Loucy (cell line): ENCODE measurements at regions not wholly inside any gene's neighbourhood (a gene's known extent, or its start where the extent isn't known, plus 50 kb on each side); places are given as distances from the start of the nearest gene placed in this dataset.

ENCODE experiments used
- H2AFZ ChIP-seq: fragments of 200-600 bp; sonication (generic); 2 replicates; pipeline ENCODE4 v1.6.0; 2016; ENCODE audit warnings: antibody characterized with exemption, mild to moderate bottlenecking, low read length, moderate library complexity
- H3F3A ChIP-seq: fragments of 200-600 bp; 2 replicates; pipeline ENCODE4 v1.6.0; 2016; ENCODE audit warnings: antibody characterized with exemption, low read depth, mild to moderate bottlenecking
- H3K27me3 ChIP-seq: fragments of 200-600 bp; sonication (generic); 2 replicates; pipeline ENCODE4 v1.6.1; 2014; ENCODE audit warnings: low read length, mild to moderate bottlenecking; ENCODE audit not compliant: insufficient read depth, poor library complexity, severe bottlenecking
- H3K36me3 ChIP-seq: fragments of 200-600 bp; sonication (generic); 2 replicates; pipeline ENCODE4 v1.6.1; 2016; ENCODE audit warnings: low read length; ENCODE audit not compliant: insufficient read depth
- H3K4me1 ChIP-seq: fragments of 200-600 bp; sonication (generic); 2 replicates; pipeline ENCODE4 v1.5.1; 2014; ENCODE audit warnings: low read length, mild to moderate bottlenecking; ENCODE audit not compliant: insufficient read depth, poor library complexity, severe bottlenecking
- H3K4me2 ChIP-seq: fragments of 200-600 bp; sonication (generic); 2 replicates; pipeline ENCODE4 v1.6.0; 2014; ENCODE audit warnings: antibody characterized with exemption, low read length, low read depth, mild to moderate bottlenecking; ENCODE audit not compliant: poor library complexity, severe bottlenecking
- H3K4me3 ChIP-seq: fragments of 200-600 bp; sonication (generic); 2 replicates; pipeline ENCODE4 v1.5.1; 2014; ENCODE audit warnings: low read length, mild to moderate bottlenecking, mixed read lengths; ENCODE audit not compliant: poor library complexity, severe bottlenecking
- H3K79me2 ChIP-seq: fragments of 200-600 bp; sonication (generic); 2 replicates; pipeline ENCODE4 v1.6.1; 2014; ENCODE audit warnings: low read length; ENCODE audit not compliant: insufficient read depth
- H3K9ac ChIP-seq: fragments of 200-600 bp; sonication (generic); 2 replicates; pipeline ENCODE4 v1.6.0; 2014; ENCODE audit warnings: mild to moderate bottlenecking, low read depth, low read length, moderate library complexity; ENCODE audit not compliant: poor library complexity, severe bottlenecking
- H3K9me2 ChIP-seq: fragments of 200-600 bp; sonication (generic); replicated peaks from 2 replicates; pipeline ENCODE4 v1.6.1; 2016; ENCODE audit warnings: low read depth, low read length, mixed read lengths
- H3K9me3 ChIP-seq: fragments of 200-600 bp; sonication (generic); 2 replicates; pipeline ENCODE4 v1.6.1; 2014; ENCODE audit warnings: mild to moderate bottlenecking, antibody characterized with exemption, low read length, low read depth; ENCODE audit not compliant: insufficient read depth
- H4K20me1 ChIP-seq: fragments of 200-600 bp; sonication (generic); 2 replicates; pipeline ENCODE4 v1.6.0; 2014; ENCODE audit warnings: antibody characterized with exemption, low read length, mild to moderate bottlenecking; ENCODE audit not compliant: insufficient read depth, poor library complexity, severe bottlenecking
- CTCF ChIP-seq: fragments of 200-600 bp; sonication (generic); conservative IDR thresholded peaks from 2 replicates; pipeline ENCODE4 v1.5.1; 2014; ENCODE audit warnings: mild to moderate bottlenecking, antibody characterized with exemption, low read length
- EZH2phosphoT487 ChIP-seq: fragments of 200-600 bp; IDR thresholded peaks from 2 replicates; pipeline ENCODE4 v1.6.1; 2018; ENCODE audit warnings: antibody characterized with exemption, mild to moderate bottlenecking, moderate library complexity, borderline replicate concordance

DNA sequence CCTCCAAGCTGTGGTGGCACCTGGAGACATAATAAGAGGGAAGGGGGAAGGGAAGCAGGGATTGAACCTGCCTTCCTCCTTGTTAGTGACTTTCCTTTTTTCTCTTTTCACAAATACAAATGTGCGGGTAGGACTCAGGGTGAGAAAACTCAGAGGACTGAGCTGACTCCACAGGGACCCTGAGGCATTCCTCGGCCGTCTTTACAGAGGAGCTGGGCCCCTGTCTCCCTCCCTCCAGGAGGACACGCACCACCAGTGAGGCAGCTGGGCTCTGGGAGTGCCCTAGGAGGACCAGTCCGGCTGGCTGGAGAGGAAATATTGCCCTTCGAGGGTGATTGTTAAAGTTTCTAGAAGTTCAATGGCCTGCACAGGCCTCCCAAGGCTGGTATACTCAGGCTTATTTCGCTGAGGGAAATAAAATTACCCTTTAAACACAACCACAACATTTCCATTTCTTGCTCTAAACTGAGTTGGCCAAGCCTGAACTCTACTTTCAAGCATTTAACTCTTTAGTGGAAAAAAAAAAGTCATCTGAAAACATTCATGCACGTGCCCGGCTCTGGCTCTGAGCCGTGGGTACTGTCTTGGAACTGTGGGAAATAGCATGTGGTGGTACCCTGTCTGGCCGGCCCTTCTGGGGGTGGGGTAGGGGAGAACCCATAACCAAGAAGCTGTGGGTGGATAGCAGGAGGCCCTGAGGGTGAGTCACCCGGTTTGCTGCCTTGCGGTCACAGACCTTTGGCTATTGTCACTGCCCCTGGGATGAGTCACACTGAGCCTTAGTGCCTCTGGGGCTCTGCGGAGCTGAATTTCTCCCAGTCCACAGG is 116.0 kb downstream of the COPS8 start:
- Histone ChIP-seq H3K27me3 (no peaks in the 10 kb centered on the region), H3K9me3 (no peaks in the 10 kb centered on the region), H3F3A (no peaks in the 10 kb centered on the region), H3K79me2 (no peaks in the 10 kb centered on the region), H3K9me2 (no peaks in the 10 kb centered on the region), H3K4me3 (no peak overlapping the region), H3K4me1 (no peaks in the 10 kb centered on the region), H3K4me2 (no peak overlapping the region), H4K20me1 (no peaks in the 10 kb centered on the region), H3K36me3 (no peaks in the 10 kb centered on the region), H3K9ac (no peak overlapping the region), H2AFZ (no peak overlapping the region)
- TF ChIP-seq EZH2phosphoT487 (no peak), CTCF (no peak)

- no peak overlapping the region for H3K4me3 ChIP-seq
- no peaks in the 10 kb centered on the region for H3K36me3 ChIP-seq
- no peak for TF ChIP-seq EZH2phosphoT487
- TF ChIP-seq CTCF: no peak
- H4K20me1 ChIP-seq: no peaks in the 10 kb centered on the region
- no peaks in the 10 kb centered on the region for H3K27me3 ChIP-seq
- H3K9me3 ChIP-seq: no peaks in the 10 kb centered on the region
- no peak overlapping the region for H3K9ac ChIP-seq
- H3K9me2 ChIP-seq: no peaks in the 10 kb centered on the region
- no peak overlapping the region for H3K4me2 ChIP-seq
- H2AFZ ChIP-seq: no peak overlapping the region
- no peaks in the 10 kb centered on the region for H3K79me2 ChIP-seq
- no peaks in the 10 kb centered on the region for H3K4me1 ChIP-seq
- H3F3A ChIP-seq: no peaks in the 10 kb centered on the region
Observed at GRCh38 chr2:237202288-237203030, 116.8 kb downstream of the COPS8 start.

DNA sequence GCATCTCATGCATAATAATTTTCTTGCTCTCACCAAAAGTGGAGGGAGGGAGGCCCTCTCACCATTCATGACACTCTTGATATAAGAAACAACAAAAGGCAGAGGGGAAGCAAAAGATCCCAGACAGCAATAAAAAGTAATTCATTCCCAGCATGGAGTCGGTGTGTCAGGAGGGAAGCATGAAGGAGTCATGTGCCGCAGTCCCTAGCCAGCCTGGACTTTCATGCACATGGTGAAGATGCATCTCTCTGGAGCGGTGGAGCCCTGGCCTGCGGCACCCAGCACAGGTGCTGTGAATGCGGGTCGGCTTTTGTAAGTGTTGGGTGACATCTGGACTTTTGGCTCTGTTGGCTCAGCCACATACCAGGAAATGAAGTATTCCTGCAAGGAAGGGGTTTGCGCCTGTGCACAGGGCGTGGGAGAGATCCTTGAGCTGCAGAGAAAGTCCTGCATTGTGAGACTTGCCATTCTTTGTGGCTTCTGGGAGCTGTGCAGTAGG is 119.4 kb downstream of the COPS8 start:
- no peak overlapping the region for H2AFZ ChIP-seq

More for the DNA sequence above, 119.4 kb downstream of the COPS8 start:
- Histone ChIP-seq H3K4me2 (no peak overlapping the region), H3K9me2 (no peaks in the 10 kb centered on the region), H3K4me3 (no peak overlapping the region), H3K9ac (no peak overlapping the region), H3K9me3 (no peaks in the 10 kb centered on the region), H3K79me2 (no peaks in the 10 kb centered on the region), H3K27me3 (no peaks in the 10 kb centered on the region), H3K4me1 (no peaks in the 10 kb centered on the region), H3F3A (no peaks in the 10 kb centered on the region), H3K36me3 (no peaks in the 10 kb centered on the region), H4K20me1 (no peaks in the 10 kb centered on the region)
- TF ChIP-seq CTCF (no peak), EZH2phosphoT487 (no peak)
